Neural progenitor cell (in vitro differentiated cells): ENCODE measurements at regions not wholly inside any gene's neighbourhood (a gene's known extent, or its start where the extent isn't known, plus 50 kb on each side); places are given as distances from the start of the nearest gene placed in this dataset.

ENCODE experiments used
- CTCF ChIP-seq: fragments of 200-600 bp; sonication (generic); IDR thresholded peaks from 2 replicates; pipeline ENCODE4 v1.5.1; 2017; ENCODE audit warnings: antibody characterized with exemption, mild to moderate bottlenecking
- EZH2 ChIP-seq: fragments of 200-600 bp; sonication (generic); IDR thresholded peaks from 2 replicates; pipeline ENCODE4 v1.6.1; 2017; ENCODE audit warnings: antibody characterized with exemption, mild to moderate bottlenecking, moderate library complexity

DNA sequence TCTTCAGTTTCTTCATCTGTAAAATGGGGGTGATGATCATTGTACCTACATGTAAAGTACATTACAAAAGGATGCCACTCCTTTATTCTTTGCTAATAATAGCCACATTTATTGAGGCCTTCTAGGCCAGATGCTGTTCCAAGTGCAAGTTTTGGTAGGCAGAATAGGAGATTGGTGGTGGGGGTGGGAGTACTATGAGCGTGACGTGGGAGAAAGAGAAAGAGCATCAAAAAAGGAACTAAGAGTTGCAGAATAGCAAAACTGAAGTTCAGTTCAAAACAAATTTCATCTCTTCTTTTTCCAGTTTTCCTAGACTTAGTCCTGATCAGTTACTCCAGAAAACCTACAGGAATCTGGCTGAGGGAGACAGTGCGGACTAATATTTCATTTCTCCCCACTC is 174.1 kb downstream of the SNX18 start:
- TF ChIP-seq CTCF (no peak), EZH2 (no peak)
